ENCODE measurements at regions not wholly inside any gene's neighbourhood (a gene's known extent, or its start where the extent isn't known, plus 50 kb on each side); places are given as distances from the start of the nearest gene placed in this dataset.
"Not testable (repeated sequence)": the region's sequence is repeated elsewhere in the genome, so short reads cannot be mapped to it uniquely, and the experiment has no call there.

DNA sequence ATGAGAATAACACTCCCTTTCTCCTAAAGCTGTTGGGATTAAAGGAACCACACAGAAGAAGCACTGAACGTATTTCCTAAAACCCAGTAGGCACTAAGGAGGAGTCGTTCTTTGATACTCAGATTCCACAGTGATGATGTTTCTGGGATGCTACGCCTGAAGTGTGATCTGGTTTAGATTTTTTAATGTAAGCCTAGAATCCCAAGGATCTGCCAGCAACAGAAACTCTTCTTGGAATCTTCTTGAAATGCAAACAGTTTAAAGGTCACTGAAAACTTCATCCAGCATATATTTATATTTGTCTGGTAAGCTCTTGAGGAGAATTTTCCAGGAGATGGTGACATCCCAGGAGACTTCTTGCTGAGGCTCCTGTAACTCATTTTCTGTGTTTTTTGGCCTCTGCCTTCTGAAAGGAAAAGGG lies 247.6 kb upstream of the TRIB2 start:
- DNase-seq (no peak), ATAC-seq (no peak)
- Histone ChIP-seq H3K9me3 (ENCODE audit: control insufficient read depth in 2 of 3, low read length in 3 of 3) (no peaks in the 10 kb centered on the region), H3K4me3 (ENCODE audit: low read length) (no peak overlapping the region), H3K27ac (ENCODE audit: low read depth, low read length) (no peak overlapping the region), H3K27me3 (ENCODE audit: control insufficient read depth in 2 of 2, insufficient read depth in 2 of 2, low read length in 2 of 2) (no peaks in the 10 kb centered on the region), H3K4me1 (ENCODE audit: control insufficient read depth in 2 of 2, insufficient read depth in 2 of 2, low read length in 2 of 2) (no peaks in the 10 kb centered on the region), H3K36me3 (ENCODE audit: control insufficient read depth in 2 of 3, insufficient read depth in 3 of 3, low read length in 3 of 3) (no peaks in the 10 kb centered on the region)
- peaks cover 0 to 19% (median 4%) of the 10 kb centered on the region in 5 donors for H3K36me3 Mint-ChIP-seq
- intact Hi-C loops (cut with micrococcal nuclease) = no loop called here
- POLR2A ChIA-PET = no interaction called here
- peaks cover 8 to 31% (median 22%) of the 10 kb centered on the region in 7 donors for H3K4me1 Mint-ChIP-seq
- H3K27me3 Mint-ChIP-seq = peaks cover 0 to 2% (median 0%) of the 10 kb centered on the region in 5 donors
- no peak overlapping the region for H3K27ac Mint-ChIP-seq
- H3K9me3 Mint-ChIP-seq = peaks cover 0 to 28% (median 10%) of the 10 kb centered on the region in 11 donors
- CTCF ChIA-PET = no interaction called here
- no peak overlapping the region for H3K4me3 Mint-ChIP-seq

DNA sequence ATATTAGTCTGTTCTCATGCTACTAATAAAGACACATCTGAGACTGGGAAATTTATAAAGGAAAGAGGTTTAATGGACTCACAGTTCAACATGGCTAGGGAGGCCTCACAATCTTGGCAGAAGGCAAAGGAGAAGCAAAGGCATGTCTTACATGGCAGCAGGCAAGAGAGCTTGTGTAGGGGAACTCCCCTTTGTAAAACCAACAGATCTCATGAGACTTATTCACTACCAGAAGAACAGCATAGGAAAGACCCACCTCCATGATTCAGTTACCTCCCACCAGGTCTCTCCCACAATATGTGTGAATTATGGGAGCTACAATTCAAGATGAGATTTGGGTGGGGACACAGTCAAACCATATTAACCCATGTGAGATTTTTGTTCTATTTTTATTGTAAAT lies 244.5 kb upstream of the TRIB2 start:
- H3K36me3 Mint-ChIP-seq = peaks cover 0 to 26% (median 4%) of the 10 kb centered on the region in 5 donors
- H3K27ac ChIP-seq (ENCODE audit: low read depth, low read length); H3K4me3 ChIP-seq (ENCODE audit: low read length); H3K9me3 ChIP-seq (ENCODE audit: control insufficient read depth in 2 of 3, low read length in 3 of 3); intact Hi-C loops (cut with micrococcal nuclease); ATAC-seq; H3K27me3 ChIP-seq (ENCODE audit: control insufficient read depth in 2 of 2, insufficient read depth in 2 of 2, low read length in 2 of 2); H3K4me1 ChIP-seq (ENCODE audit: control insufficient read depth in 2 of 2, insufficient read depth in 2 of 2, low read length in 2 of 2); H3K27ac Mint-ChIP-seq; H3K4me3 Mint-ChIP-seq; H3K27me3 Mint-ChIP-seq; DNase-seq; H3K36me3 ChIP-seq (ENCODE audit: control insufficient read depth in 2 of 3, insufficient read depth in 3 of 3, low read length in 3 of 3): not testable (repeated sequence)
- POLR2A ChIA-PET = interaction anchor here (0.6 to 0.7 kb wide), 3 partner anchors 29 to 397 kb away, joined by 3 to 4 read pairs (median 4); no protein-coding TSS in a partner anchor
- H3K4me1 Mint-ChIP-seq = peaks cover 0 to 22% (median 9%) of the 10 kb centered on the region in 7 donors
- CTCF ChIA-PET = interaction anchor here (0.7 to 1.0 kb wide), 2 partner anchors 16 to 534 kb away, joined by 3 to 4 read pairs; no protein-coding TSS in a partner anchor
- H3K9me3 Mint-ChIP-seq = peaks cover 0 to 30% (median 9%) of the 10 kb centered on the region in 11 donors

DNA sequence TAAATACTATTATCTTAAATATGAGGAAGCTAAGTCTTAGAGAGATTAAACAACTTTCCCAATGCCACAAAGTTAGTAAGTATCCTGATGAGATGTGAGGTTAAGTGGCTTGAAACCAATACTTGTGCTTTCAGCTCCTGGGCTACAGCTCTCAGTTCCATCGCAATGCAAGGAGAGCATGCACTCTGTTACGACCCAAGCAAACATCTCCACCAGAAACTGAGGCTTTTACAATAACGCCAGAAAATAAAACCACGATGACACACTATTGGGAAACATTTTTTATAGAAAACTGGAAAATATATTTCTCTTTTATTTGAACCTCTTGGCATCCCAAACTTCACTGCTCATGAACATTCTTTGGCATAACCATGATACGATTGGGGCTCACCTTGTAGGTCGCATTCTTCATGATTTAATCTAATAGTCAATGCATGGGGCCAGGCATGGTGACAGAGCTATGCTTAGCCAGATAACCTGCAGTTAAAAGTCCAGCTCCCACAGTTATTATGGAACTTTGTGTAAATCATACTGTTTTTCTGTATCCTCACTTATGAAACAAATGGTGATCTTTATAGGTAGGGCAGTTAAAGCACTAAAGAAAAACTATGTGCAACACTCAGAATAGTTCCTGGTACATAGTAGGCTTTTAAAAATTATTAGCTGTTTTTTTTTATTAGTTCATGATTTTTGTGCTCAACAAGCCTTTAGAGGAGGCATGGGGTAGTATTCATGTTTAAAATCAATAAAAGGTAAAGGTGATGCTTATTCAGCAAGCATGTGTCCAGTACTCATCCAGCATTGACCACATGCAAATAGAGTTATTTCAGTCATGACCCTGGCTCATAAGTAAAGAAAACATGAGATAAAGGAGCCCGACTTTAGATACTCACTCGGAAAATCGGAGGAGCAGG lies 238.3 kb upstream of the TRIB2 start:
- Mint-ChIP-seq H3K9me3 (peaks cover 0 to 18% (median 3%) of the 10 kb centered on the region in 11 donors), H3K27me3 (no peaks in the 10 kb centered on the region), H3K4me3 (no peak overlapping the region), H3K27ac (no peak overlapping the region), H3K4me1 (peaks cover 0 to 19% (median 3%) of the 10 kb centered on the region in 7 donors), H3K36me3 (peaks cover 0 to 22% (median 0%) of the 10 kb centered on the region in 5 donors)
- DNase-seq = no peak
- ChIA-PET POLR2A (interaction anchor here (0.7 to 2.7 kb wide), 3 partner anchors 10 to 86 kb away, joined by 3 to 7 read pairs (median 4); no protein-coding TSS in a partner anchor), CTCF (no interaction called here)
- Histone ChIP-seq H3K27ac (ENCODE audit: low read depth, low read length) (no peak overlapping the region), H3K9me3 (ENCODE audit: control insufficient read depth in 2 of 3, low read length in 3 of 3) (no peaks in the 10 kb centered on the region), H3K4me1 (ENCODE audit: control insufficient read depth in 2 of 2, insufficient read depth in 2 of 2, low read length in 2 of 2) (no peaks in the 10 kb centered on the region), H3K36me3 (ENCODE audit: control insufficient read depth in 2 of 3, insufficient read depth in 3 of 3, low read length in 3 of 3) (no peaks in the 10 kb centered on the region), H3K4me3 (ENCODE audit: low read length) (no peak overlapping the region), H3K27me3 (ENCODE audit: control insufficient read depth in 2 of 2, insufficient read depth in 2 of 2, low read length in 2 of 2) (no peaks in the 10 kb centered on the region)
- intact Hi-C loops (cut with micrococcal nuclease) = no loop called here
- no peak for ATAC-seq

DNA sequence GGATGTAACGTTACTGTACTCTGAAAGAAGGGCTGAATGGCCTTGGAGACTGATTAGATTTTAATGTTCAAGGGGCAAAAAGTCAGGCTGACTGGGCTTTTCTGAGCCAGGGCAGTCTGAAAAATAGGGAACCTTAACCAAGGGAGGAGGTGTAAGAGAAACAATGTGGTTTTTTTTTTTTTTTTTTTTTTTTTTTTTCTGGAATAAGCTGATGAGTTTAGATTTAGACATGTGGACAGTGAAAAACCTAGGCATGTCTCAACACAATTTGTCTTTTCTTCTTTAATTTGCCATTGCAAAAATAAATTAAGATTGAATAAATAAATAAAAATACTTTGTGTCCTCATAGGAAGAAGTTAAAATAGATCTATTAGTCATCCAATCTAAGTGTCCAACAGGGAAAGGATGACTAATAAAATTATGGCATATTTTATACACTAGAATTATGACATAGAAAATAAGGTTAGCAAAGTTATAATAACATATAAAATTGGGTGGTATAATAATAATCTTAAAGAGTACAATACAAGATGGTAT lies 237.6 kb upstream of the TRIB2 start:
- no peaks in the 10 kb centered on the region for H3K36me3 ChIP-seq (ENCODE audit: control insufficient read depth in 2 of 3, insufficient read depth in 3 of 3, low read length in 3 of 3)
- no peaks in the 10 kb centered on the region for H3K27me3 ChIP-seq (ENCODE audit: control insufficient read depth in 2 of 2, insufficient read depth in 2 of 2, low read length in 2 of 2)
- H3K4me1 ChIP-seq (ENCODE audit: control insufficient read depth in 2 of 2, insufficient read depth in 2 of 2, low read length in 2 of 2) = peaks cover 0 to 6% of the 10 kb centered on the region in 2 donors
- ChIA-PET CTCF (no interaction called here), POLR2A (interaction anchor here (2.7 kb wide), 1 partner anchor 10 kb away, joined by 7 read pairs; no protein-coding TSS in a partner anchor)
- Mint-ChIP-seq H3K27ac (no peak overlapping the region), H3K4me3 (no peak overlapping the region), H3K27me3 (no peaks in the 10 kb centered on the region), H3K36me3 (peaks cover 0 to 25% (median 0%) of the 10 kb centered on the region in 5 donors), H3K4me1 (peaks cover 0 to 21% (median 8%) of the 10 kb centered on the region in 7 donors), H3K9me3 (peaks cover 0 to 17% (median 3%) of the 10 kb centered on the region in 11 donors)
- intact Hi-C loops (cut with micrococcal nuclease) = no loop called here
- H3K9me3 ChIP-seq (ENCODE audit: control insufficient read depth in 2 of 3, low read length in 3 of 3) = no peaks in the 10 kb centered on the region
- ATAC-seq (no peak), DNase-seq (no peak)
- no peak overlapping the region for H3K27ac ChIP-seq (ENCODE audit: low read depth, low read length)
- no peak overlapping the region for H3K4me3 ChIP-seq (ENCODE audit: low read length)

DNA sequence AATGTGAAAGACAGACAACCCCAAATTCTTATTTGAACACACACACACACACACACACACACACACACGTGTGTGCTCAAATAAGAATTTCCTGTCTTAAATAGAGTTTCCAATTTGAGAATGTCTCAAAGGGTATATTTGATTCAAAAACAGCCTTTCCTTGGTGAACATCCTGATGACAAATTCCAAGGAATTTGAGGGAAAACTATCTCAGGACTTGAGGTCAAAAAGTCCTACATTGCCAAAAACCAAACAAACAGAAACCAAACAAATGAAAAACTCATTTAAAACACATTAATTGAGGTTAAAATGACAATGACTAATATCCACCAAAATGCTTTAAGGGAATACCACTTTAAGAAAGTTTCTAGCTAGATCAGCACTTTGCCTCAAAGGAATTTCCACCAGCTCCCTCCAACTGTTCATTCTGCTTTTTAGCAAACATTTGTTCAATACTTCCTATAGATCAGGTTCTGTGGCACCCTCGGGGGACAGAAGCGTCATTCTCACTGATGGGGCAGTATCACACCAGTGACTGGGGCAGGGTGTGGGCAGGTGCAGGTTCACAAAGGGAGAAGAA lies 232.1 kb upstream of the TRIB2 start:
- Mint-ChIP-seq H3K27me3 (no peaks in the 10 kb centered on the region), H3K9me3 (peaks cover 0 to 4% (median 0%) of the 10 kb centered on the region in 11 donors), H3K27ac (peak overlapping the region in 8 of 9 donors; percentile 3 to 84 (median 47)), H3K4me1 (peaks cover 41 to 69% (median 59%) of the 10 kb centered on the region in 7 donors), H3K4me3 (peak overlapping the region in 5 of 10 donors; percentile 6 to 55 (median 36)), H3K36me3 (peaks cover 0 to 37% (median 0%) of the 10 kb centered on the region in 5 donors)
- ChIA-PET POLR2A (no interaction called here), CTCF (no interaction called here)
- Histone ChIP-seq H3K4me3 (ENCODE audit: low read length) (no peak overlapping the region), H3K9me3 (ENCODE audit: control insufficient read depth in 2 of 3, low read length in 3 of 3) (no peaks in the 10 kb centered on the region), H3K27ac (ENCODE audit: low read depth, low read length) (no peak overlapping the region), H3K4me1 (ENCODE audit: control insufficient read depth in 2 of 2, insufficient read depth in 2 of 2, low read length in 2 of 2) (peaks cover 28 to 51% of the 10 kb centered on the region in 2 donors), H3K27me3 (ENCODE audit: control insufficient read depth in 2 of 2, insufficient read depth in 2 of 2, low read length in 2 of 2) (no peaks in the 10 kb centered on the region), H3K36me3 (ENCODE audit: control insufficient read depth in 2 of 3, insufficient read depth in 3 of 3, low read length in 3 of 3) (no peaks in the 10 kb centered on the region)
- ATAC-seq = no peak
- no peak for DNase-seq
- intact Hi-C loops (cut with micrococcal nuclease) = no loop called here

Data from naive thymus-derived CD4-positive, alpha-beta T cell (primary cell).